HG03280 (cell line): ENCODE measurements at regions not wholly inside any gene's neighbourhood (a gene's known extent, or its start where the extent isn't known, plus 50 kb on each side); places are given as distances from the start of the nearest gene placed in this dataset.

Experiments
- ATAC-seq: cut with Tn5 transposase; IDR thresholded peaks from one replicate; pipeline ENCODE4 v1.9.1; 2021; ENCODE audit warnings: mild to moderate bottlenecking, moderate library complexity; ENCODE audit not compliant: unreplicated experiment

GRCh38 chr4:153997516-153997915 lies 208.6 kb upstream of the SFRP2 start:
- ATAC-seq, result no peak

GRCh38 chr4:153989505-153989904 lies 200.6 kb upstream of the SFRP2 start:
- ATAC-seq, result no peak

GRCh38 chr4:153988492-153989363 lies 199.8 kb upstream of the SFRP2 start:
- ATAC-seq, result no peak

- no peak for ATAC-seq
Observed at GRCh38 chr4:153987291-153987690, 198.4 kb upstream of the SFRP2 start.

GRCh38 chr4:153976954-153977353 lies 188.1 kb upstream of the SFRP2 start:
- ATAC-seq, result no peak

- no peak for ATAC-seq
Observed at GRCh38 chr4:153974452-153974851, 185.6 kb upstream of the SFRP2 start.

GRCh38 chr4:153973942-153974341 lies 185.1 kb upstream of the SFRP2 start:
- no peak for ATAC-seq

- ATAC-seq, result no peak
Observed at GRCh38 chr4:153971899-153972298, 183.0 kb upstream of the SFRP2 start.

GRCh38 chr4:153970169-153970568 lies 181.3 kb upstream of the SFRP2 start:
- ATAC-seq, result no peak

GRCh38 chr4:153969542-153969941 lies 180.7 kb upstream of the SFRP2 start:
- ATAC-seq, result no peak

- ATAC-seq, result no peak
Observed at GRCh38 chr4:153966641-153967040, 177.8 kb upstream of the SFRP2 start.

GRCh38 chr4:153963216-153963615 lies 174.3 kb upstream of the SFRP2 start:
- ATAC-seq, result no peak

GRCh38 chr4:153962311-153963039 lies 173.6 kb upstream of the SFRP2 start:
- no peak for ATAC-seq

- no peak for ATAC-seq
Observed at GRCh38 chr4:153955327-153955726, 166.4 kb upstream of the SFRP2 start.

GRCh38 chr4:153954654-153955053 lies 165.8 kb upstream of the SFRP2 start:
- ATAC-seq, result no peak

GRCh38 chr4:153950100-153950979 lies 161.5 kb upstream of the SFRP2 start:
- ATAC-seq, result no peak

- ATAC-seq, result no peak
Observed at GRCh38 chr4:153948041-153948440, 159.2 kb upstream of the SFRP2 start.

GRCh38 chr4:153947124-153947523 lies 158.2 kb upstream of the SFRP2 start:
- no peak for ATAC-seq

- ATAC-seq, result no peak
Observed at GRCh38 chr4:153945704-153946103, 156.8 kb upstream of the SFRP2 start.

- ATAC-seq, result no peak
Observed at GRCh38 chr4:153943738-153944415, 155.0 kb upstream of the SFRP2 start.

- ATAC-seq, result no peak
Observed at GRCh38 chr4:153940916-153941315, 152.0 kb upstream of the SFRP2 start.
